A673 (cell line): ENCODE measurements at regions not wholly inside any gene's neighbourhood (a gene's known extent, or its start where the extent isn't known, plus 50 kb on each side); places are given as distances from the start of the nearest gene placed in this dataset.

Experiments used
- CTCF ChIP-seq: fragments of 300-800, 200-600 bp; sonication (generic); conservative IDR thresholded peaks from 2 replicates; pipeline ENCODE4 v1.5.1; 2017; ENCODE audit warnings: low read depth, mild to moderate bottlenecking, antibody characterized with exemption, low read length, moderate library complexity, mixed read lengths
- EZH2 ChIP-seq: fragments of 200-600 bp; sonication (generic); IDR thresholded peaks from 2 replicates; pipeline ENCODE4 v1.6.1; 2017; ENCODE audit warnings: borderline replicate concordance, low read depth, mild to moderate bottlenecking, mixed read lengths, antibody characterized with exemption, low read length; ENCODE audit not compliant: poor library complexity, severe bottlenecking

- TF ChIP-seq CTCF (no peak), EZH2 (no peak)
These were observed 117.0 kb downstream of the GAS1 start for GRCh38 chr9:86830356-86830755.
